GM19372 (cell line): ENCODE measurements at regions not wholly inside any gene's neighbourhood (a gene's known extent, or its start where the extent isn't known, plus 50 kb on each side); places are given as distances from the start of the nearest gene placed in this dataset.
"Not testable (repeated sequence)": the region's sequence is repeated elsewhere in the genome, so short reads cannot be mapped to it uniquely, and the experiment has no call there.

ENCODE experiments used
- ATAC-seq: cut with Tn5 transposase; IDR thresholded peaks from one replicate; pipeline ENCODE4 v1.9.1; 2021; ENCODE audit warnings: mild to moderate bottlenecking, low read depth, moderate library complexity; ENCODE audit not compliant: unreplicated experiment

GRCh38 chr7:149930374-149931068 is 56.8 kb downstream of the ATP6V0E2 start:
- ATAC-seq = not testable (repeated sequence)

GRCh38 chr7:149933776-149934175 is 60.0 kb downstream of the ATP6V0E2 start:
- not testable (repeated sequence) for ATAC-seq

GRCh38 chr7:149947346-149947745 is 73.6 kb downstream of the ATP6V0E2 start:
- not testable (repeated sequence) for ATAC-seq

GRCh38 chr7:149948444-149948843 is 74.7 kb downstream of the ATP6V0E2 start:
- ATAC-seq = not testable (repeated sequence)

GRCh38 chr7:149949863-149950577 is 76.3 kb downstream of the ATP6V0E2 start:
- not testable (repeated sequence) for ATAC-seq

GRCh38 chr7:149950578-149950924 is 76.8 kb downstream of the ATP6V0E2 start:
- not testable (repeated sequence) for ATAC-seq

- not testable (repeated sequence) for ATAC-seq
Observed at GRCh38 chr7:149951579-149951978, 77.8 kb downstream of the ATP6V0E2 start.

- not testable (repeated sequence) for ATAC-seq
Observed at GRCh38 chr7:149958880-149959279, 85.1 kb downstream of the ATP6V0E2 start.

- ATAC-seq = not testable (repeated sequence)
Observed at GRCh38 chr7:149960863-149961262, 87.1 kb downstream of the ATP6V0E2 start.

- not testable (repeated sequence) for ATAC-seq
Observed at GRCh38 chr7:149961878-149962277, 88.1 kb downstream of the ATP6V0E2 start.

GRCh38 chr7:149962685-149963319 is 89.0 kb downstream of the ATP6V0E2 start:
- ATAC-seq = not testable (repeated sequence)

- ATAC-seq = not testable (repeated sequence)
Observed at GRCh38 chr7:149963985-149964384, 90.2 kb downstream of the ATP6V0E2 start.

- ATAC-seq = not testable (repeated sequence)
Observed at GRCh38 chr7:149966444-149966843, 92.7 kb downstream of the ATP6V0E2 start.

- not testable (repeated sequence) for ATAC-seq
Observed at GRCh38 chr7:149972977-149973376, 99.2 kb downstream of the ATP6V0E2 start.

GRCh38 chr7:149973681-149974080 is 99.9 kb downstream of the ATP6V0E2 start:
- not testable (repeated sequence) for ATAC-seq

GRCh38 chr7:149975608-149976007 is 101.8 kb downstream of the ATP6V0E2 start:
- not testable (repeated sequence) for ATAC-seq

- ATAC-seq = not testable (repeated sequence)
Observed at GRCh38 chr7:149978537-149978936, 104.8 kb downstream of the ATP6V0E2 start.

GRCh38 chr7:149978944-149979343 is 105.2 kb downstream of the ATP6V0E2 start:
- ATAC-seq = not testable (repeated sequence)

- not testable (repeated sequence) for ATAC-seq
Observed at GRCh38 chr7:149982537-149983112, 108.9 kb downstream of the ATP6V0E2 start.

GRCh38 chr7:149986866-149987265 is 113.1 kb downstream of the ATP6V0E2 start:
- not testable (repeated sequence) for ATAC-seq
